ENCODE measurements at regions not wholly inside any gene's neighbourhood (a gene's known extent, or its start where the extent isn't known, plus 50 kb on each side); places are given as distances from the start of the nearest gene placed in this dataset.

DNA sequence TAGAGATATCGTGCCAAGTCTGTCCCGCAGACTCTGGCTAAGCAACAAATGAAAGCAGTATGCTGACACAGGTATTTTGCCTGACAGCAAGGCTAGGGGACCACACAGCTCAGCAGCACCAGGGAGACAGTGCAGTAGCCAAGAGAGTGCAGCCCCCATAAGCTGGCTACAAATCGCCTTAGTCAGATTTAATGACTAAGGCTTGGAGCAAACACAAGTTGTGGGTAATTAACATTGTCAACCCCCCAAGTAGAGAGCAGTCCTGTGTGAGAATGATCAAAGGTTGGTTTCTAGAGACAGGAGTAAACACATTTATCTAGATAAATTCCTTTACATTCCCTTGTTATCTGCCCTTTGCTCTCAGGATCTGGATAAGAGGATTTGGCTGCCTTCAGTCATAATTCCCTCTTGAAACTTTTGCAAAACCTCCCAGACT lies 1434.5 kb upstream of the CDH6 start:
- TF ChIP-seq POLR2AphosphoS5 (IDR thresholded peaks at IDR 0.05) (no peak), POLR2A (IDR thresholded peaks at IDR 0.05) (no peak), EP300 (IDR thresholded peaks at IDR 0.05) (no peak)
- TF ChIP-seq, protein P1, sequence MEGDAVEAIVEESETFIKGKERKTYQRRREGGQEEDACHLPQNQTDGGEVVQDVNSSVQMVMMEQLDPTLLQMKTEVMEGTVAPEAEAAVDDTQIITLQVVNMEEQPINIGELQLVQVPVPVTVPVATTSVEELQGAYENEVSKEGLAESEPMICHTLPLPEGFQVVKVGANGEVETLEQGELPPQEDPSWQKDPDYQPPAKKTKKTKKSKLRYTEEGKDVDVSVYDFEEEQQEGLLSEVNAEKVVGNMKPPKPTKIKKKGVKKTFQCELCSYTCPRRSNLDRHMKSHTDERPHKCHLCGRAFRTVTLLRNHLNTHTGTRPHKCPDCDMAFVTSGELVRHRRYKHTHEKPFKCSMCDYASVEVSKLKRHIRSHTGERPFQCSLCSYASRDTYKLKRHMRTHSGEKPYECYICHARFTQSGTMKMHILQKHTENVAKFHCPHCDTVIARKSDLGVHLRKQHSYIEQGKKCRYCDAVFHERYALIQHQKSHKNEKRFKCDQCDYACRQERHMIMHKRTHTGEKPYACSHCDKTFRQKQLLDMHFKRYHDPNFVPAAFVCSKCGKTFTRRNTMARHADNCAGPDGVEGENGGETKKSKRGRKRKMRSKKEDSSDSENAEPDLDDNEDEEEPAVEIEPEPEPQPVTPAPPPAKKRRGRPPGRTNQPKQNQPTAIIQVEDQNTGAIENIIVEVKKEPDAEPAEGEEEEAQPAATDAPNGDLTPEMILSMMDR (IDR thresholded peaks at IDR 0.05), result no peak
- no peak for DNase-seq (ENCODE audit: low spot score in 2 of 2)
- Histone ChIP-seq H3K4me3 (no peak overlapping the region), H3K9me3 (no peaks in the 10 kb centered on the region), H3K36me3 (no peaks in the 10 kb centered on the region), H3K27me3 (no peaks in the 10 kb centered on the region), H3K27ac (no peak overlapping the region), H3K4me1 (no peaks in the 10 kb centered on the region)
- 46% methylated on average over 3 of the region's 3 CpGs for WGBS

DNA sequence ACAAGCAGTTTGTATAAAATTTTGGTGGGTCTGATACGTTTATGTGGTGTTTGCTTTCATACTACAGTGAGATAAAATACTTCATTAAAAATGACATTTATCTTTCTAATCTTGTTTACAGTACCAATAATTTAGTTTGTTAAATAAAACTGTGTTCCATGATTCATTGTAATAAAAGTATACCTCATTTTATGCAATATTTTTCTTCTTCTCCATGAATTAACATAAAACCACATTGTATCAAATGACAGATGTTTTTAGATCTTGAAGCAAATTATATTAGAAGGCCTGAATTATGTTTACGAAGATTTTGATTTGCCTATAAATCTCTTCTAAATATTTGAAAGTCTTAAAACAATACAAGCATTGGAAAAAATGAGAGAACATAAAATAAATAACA lies 1443.0 kb upstream of the CDH6 start:
- Histone ChIP-seq H3K4me3 (no peak overlapping the region), H3K27me3 (no peaks in the 10 kb centered on the region), H3K9me3 (no peaks in the 10 kb centered on the region), H3K4me1 (no peaks in the 10 kb centered on the region), H3K36me3 (no peaks in the 10 kb centered on the region), H3K27ac (no peak overlapping the region)
- WGBS, result 50% methylated on average over 2 of the region's 2 CpGs
- TF ChIP-seq POLR2A (IDR thresholded peaks at IDR 0.05) (no peak), EP300 (IDR thresholded peaks at IDR 0.05) (no peak), POLR2AphosphoS5 (IDR thresholded peaks at IDR 0.05) (no peak)
- TF ChIP-seq, protein P1 (IDR thresholded peaks at IDR 0.05), result no peak
- DNase-seq (ENCODE audit: low spot score in 2 of 2), result no peak

DNA sequence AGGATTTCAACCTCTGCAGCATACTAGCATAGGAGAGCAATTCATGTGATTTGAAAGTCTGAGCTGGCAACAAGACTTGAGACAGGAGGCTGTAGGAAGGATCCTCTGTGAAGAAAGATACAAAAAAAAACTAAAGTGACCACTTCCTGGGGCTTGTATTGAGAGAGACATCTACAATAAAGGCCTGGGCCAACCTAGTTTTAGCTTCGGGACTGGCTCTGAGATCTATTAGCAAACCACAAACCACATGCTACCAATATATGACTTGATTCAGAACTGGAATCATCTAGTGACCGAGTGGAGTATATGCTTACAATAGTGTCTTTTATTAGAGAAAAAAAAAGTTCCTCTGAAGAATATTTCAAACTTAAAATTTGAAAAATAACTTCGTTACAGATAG lies 1448.9 kb upstream of the CDH6 start:
- H3K36me3 ChIP-seq, result no peaks in the 10 kb centered on the region
- H3K27me3 ChIP-seq, result no peaks in the 10 kb centered on the region
- no peak overlapping the region for H3K27ac ChIP-seq
- TF ChIP-seq POLR2A (IDR thresholded peaks at IDR 0.05) (no peak), EP300 (IDR thresholded peaks at IDR 0.05) (no peak), POLR2AphosphoS5 (IDR thresholded peaks at IDR 0.05) (no peak)
- TF ChIP-seq, protein P1 (IDR thresholded peaks at IDR 0.05), result no peak
- WGBS, result 54% methylated on average over 3 of the region's 3 CpGs
- no peak overlapping the region for H3K4me3 ChIP-seq
- no peaks in the 10 kb centered on the region for H3K4me1 ChIP-seq
- no peak for DNase-seq (ENCODE audit: low spot score in 2 of 2)
- no peaks in the 10 kb centered on the region for H3K9me3 ChIP-seq

DNA sequence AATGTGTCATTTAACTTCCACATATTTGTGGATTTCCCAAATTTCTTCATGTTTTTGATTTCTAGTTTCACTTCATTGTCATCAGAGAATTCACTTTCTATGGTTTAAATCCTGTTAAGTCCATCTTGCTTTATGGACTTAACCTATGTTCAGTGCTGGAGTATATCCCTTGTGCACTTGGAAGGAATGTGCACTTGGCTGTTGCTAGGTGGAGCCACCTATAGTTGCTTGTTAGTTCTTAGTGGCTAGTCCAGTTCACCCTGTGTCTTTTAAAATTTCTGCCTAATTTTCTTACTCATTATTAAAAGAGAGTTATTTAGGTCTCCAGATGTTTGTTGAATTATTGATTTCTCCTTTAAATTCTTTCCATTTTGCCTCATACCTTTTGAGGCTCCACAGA lies 1472.5 kb upstream of the CDH6 start:
- no peak for DNase-seq (ENCODE audit: low spot score in 2 of 2)
- Histone ChIP-seq H3K9me3 (no peaks in the 10 kb centered on the region), H3K36me3 (no peaks in the 10 kb centered on the region), H3K27me3 (no peaks in the 10 kb centered on the region), H3K4me1 (no peaks in the 10 kb centered on the region), H3K4me3 (no peak overlapping the region), H3K27ac (no peak overlapping the region)
- TF ChIP-seq POLR2AphosphoS5 (IDR thresholded peaks at IDR 0.05) (no peak), POLR2A (IDR thresholded peaks at IDR 0.05) (no peak), EP300 (IDR thresholded peaks at IDR 0.05) (no peak)
- TF ChIP-seq, protein P1 (IDR thresholded peaks at IDR 0.05), result no peak

DNA sequence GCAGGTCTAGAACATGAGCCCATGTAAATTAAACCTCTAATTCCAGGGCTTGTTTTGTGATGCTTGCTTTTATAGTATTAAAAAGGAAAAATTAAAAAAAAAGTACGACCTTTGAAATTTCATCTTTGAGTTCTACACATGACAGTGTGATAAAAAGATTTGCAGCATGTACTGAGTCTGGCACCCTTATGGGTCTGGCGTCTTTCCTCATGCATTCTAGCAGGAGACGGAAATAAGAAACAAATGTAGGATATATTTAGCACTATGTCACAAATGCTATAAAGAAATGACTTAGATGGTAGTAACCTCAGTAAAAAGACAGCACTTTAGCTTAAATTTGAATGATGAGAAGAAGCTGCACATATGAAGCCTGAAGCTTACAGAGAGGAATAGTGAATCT lies 1474.3 kb upstream of the CDH6 start:
- no peak overlapping the region for H3K27ac ChIP-seq
- H3K4me3 ChIP-seq, result no peak overlapping the region
- no peaks in the 10 kb centered on the region for H3K27me3 ChIP-seq
- no peaks in the 10 kb centered on the region for H3K4me1 ChIP-seq
- no peak for DNase-seq (ENCODE audit: low spot score in 2 of 2)
- H3K36me3 ChIP-seq, result no peaks in the 10 kb centered on the region
- H3K9me3 ChIP-seq, result no peaks in the 10 kb centered on the region
- no peak for TF ChIP-seq POLR2AphosphoS5 (IDR thresholded peaks at IDR 0.05)
- TF ChIP-seq EP300 (IDR thresholded peaks at IDR 0.05), result no peak
- TF ChIP-seq POLR2A (IDR thresholded peaks at IDR 0.05), result no peak
- TF ChIP-seq, protein P1 (IDR thresholded peaks at IDR 0.05), result no peak
- WGBS, result 48% methylated on average over 3 of the region's 3 CpGs
